ENCODE measurements at regions not wholly inside any gene's neighbourhood (a gene's known extent, or its start where the extent isn't known, plus 50 kb on each side); places are given as distances from the start of the nearest gene placed in this dataset.

DNA sequence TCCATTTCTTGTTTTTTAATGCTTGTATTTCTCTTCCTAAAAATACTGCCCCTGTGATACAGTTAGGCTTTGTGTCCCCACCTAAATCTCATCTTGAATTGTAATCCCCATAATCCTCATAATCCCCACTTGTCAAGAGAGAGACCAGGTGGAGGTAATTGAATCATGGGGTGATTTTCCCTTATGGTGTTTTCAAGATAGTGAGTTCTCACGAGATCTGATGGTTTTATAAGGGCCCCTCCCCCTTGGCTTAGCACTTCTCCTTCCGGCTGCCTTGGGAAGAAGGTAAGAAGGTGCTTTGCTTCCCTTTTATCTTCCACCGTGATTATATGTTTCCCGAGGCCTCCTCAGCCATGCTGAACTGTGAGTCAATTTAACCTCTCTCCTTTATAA lies 227.4 kb downstream of the MAN2A1 start:
- DNase-seq = no peak

DNA sequence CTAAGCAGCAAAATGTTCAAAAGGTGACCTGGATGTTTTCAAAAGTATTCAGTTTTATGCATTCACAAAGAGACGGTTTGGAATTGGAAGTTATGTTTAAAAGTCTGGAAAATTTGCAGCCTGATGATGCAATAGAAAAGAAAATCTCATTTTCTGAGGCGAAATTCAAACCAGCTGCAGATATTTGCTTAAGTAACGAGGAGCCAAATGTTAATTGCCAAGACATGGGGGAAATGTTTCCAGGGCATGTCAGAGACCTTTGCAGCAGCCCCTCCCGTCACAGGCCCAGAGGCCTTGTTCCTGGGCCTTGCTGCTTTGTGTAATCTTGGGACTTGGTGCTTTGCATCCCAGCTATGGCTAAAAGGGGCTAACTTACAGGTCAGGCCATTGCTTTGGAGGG lies 228.2 kb downstream of the MAN2A1 start:
- no peak for DNase-seq

DNA sequence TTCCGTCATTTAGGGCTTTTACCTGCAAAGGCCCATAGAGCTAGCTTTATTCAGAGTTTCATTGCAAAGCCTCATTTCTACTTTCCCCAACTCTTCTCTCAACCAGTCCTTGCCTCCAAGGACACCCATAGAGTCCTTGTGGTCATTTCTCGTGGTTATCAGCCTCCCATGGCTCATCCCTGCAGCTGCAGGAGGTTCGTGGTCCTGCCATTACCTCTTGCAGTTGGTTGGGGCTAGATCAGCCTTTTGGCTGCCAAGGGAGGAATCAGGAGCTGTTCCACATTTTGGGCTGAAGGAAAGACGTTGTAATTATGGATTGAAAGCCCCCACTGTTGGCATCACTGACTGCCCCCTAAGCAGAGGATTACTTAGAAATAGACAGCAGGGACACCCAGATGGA lies 231.0 kb downstream of the MAN2A1 start:
- no peak for DNase-seq

DNA sequence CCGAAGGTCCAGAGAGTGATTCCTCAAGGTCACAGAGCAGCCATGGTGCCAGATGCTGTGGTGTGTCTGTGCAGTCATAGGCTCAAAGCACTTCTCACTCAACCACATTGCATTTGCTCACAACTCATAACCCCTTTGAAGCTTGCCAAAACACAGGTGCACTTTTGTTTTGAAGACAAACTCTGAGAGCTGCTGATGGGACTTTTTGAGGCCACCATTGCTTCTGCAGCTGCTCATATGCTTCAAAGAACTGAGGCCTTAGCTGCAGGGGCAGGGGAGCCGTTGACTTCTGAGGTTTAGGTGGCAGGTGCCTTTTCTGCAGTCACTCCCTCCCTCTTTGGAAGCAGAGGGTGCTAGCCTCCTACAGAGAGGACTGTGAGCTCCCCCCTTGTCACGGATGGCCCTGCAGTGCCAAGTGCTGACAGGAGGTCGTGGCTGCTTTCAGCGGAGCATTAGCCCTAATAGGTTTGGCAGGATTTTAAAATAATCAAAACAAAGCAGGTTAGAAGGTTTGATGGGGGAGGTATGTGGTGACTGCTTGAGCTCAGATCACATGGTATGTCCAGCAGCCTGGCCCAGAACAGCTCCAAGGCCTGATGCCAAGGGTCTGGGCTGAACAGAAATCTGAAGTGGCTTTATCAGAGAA lies 232.1 kb downstream of the MAN2A1 start:
- no peak for DNase-seq

DNA sequence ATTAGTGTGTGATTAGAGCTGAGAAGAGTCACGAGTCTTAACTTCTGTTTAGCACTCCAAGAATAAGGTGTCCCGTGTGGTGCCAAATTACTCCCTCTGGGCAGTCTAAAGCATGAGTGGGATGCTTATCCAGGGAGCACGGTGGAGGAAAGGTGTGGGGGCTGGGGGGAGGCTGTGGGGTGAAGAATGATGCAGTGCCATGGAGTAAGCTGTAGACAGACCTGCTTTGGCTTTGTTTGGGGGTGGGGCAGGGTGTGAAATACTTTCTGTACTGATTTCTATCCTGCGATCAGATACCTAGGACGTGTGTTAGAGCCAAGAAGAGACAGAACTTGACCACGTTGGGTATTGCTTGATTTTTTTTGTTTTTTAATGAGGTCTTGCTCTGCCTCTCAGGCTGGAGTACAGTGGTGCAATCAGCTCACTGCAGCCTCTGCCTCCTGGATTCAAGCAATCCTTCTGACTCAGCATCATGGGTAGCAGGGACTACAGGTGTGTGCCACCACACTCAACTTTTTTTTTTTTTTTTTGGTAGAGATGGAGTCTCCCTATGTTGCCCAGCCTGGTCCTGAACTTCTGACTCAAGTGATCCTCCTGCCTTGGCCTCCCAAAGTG lies 232.8 kb downstream of the MAN2A1 start:
- DNase-seq = no peak

DNA sequence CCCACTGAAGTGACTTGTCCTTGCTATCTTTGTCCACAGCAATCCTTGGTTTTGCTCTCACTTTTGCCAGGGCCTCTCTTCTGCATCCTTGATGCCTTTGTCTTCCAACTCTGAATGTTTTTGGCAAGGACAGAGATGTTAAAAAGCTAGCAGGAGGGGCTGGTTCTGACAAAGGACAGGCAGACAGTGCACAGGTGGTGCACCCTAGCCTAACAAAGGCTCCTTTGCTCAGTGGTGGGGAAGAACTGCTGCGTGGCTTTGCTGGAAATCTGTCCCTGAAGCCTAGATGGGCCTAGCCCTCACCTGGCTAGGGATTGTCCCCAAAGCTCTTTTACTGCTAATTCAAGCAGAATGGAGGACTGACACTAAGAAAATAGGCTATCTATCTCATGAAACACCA lies 233.5 kb downstream of the MAN2A1 start:
- DNase-seq = no peak

DNA sequence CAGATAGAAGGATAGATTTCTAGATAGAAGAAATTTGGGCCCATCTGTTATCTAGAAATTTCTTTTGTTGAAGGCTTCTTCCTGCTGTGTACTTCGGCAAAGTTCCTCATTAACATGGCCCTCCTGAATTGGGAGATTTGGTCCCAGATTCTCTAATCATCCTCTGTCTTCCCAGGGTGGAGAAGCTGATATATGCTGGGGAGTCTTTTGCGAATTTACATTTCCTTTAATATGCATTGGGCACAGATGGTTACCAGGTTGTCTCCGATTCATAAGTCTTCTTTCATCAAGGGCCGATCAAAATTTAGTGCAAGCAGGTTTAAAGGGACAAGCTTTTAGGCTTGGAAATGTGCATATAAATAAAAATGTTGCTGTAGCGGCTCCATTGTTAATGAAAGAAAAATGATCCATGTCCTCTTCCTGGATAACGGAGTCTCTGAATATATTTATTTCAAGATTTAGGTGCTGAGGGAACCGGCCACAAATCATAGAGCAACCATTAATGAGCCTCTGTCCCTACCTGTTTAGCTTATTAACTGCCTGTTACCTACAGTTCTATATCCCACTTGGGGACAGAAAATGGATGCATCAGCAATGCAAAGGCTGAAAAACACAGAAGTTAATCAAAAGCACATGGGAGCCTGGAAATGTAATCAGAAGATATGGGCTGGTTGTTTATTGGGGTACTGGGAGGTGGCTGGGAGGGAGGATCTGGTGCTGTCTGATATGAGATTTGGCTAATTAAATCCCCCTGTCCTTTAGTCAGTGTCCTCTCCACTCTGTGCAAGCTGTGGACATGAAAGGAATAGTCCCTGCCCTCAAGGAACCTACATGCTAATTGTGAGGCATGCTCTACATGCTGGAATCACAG lies 234.7 kb downstream of the MAN2A1 start:
- DNase-seq = no peak

DNA sequence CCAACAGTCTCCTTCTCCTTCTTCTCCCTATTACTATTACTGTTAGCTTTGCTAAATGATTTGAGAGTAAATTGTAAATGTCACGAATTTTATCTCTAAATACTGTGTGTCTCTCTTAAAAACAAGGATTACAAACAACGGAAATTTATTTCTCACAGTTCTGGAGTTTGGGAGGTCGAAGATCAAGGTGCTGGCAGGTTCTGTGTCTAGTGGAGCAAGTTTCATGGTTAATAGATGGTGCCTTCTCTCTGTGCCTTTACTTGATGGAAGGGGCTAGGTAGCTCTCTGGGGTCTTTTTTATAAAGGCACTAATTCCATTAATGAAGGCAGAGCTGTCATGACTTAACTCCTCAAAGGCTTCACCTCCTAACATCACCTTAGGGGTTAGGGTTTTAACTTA lies 237.9 kb downstream of the MAN2A1 start:
- DNase-seq = no peak

DNA sequence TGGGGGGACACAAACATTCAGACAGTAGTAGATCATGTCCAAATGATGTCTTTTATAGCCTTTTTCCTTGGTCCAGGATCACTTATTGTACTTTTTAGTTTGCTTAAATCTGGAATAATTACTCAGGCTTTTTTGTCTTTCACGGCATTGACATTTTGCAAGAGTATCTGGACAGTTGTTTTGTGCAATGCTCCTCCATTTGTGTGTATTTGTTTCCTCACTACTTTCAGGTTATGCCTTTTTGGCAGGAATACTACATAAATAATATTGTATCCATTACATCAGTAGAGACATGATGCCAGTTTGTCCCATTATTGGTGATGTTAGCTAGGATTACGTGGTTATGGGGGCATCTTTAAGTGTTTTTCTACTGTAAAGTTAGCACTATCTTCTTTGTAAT lies 238.3 kb downstream of the MAN2A1 start:
- no peak for DNase-seq

DNA sequence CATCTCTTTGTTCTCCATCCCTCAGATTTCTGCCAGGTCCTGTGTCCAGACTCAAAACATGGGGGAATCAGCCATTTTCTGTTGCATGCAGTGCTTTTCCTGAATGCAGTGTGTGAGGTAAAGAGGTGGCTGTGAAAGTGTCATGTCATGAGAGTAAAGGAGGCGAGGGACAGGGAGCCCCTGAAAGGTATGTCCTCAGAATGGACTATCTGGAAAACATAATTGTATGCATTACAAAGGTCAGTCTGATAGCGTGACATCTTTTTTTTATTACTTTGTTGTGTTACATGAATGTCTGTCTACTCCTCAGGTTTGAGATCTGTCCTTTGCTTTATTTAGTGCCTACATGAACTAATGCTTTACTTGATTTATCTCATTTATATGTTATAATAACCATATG lies 239.1 kb downstream of the MAN2A1 start:
- no peak for DNase-seq

DNA sequence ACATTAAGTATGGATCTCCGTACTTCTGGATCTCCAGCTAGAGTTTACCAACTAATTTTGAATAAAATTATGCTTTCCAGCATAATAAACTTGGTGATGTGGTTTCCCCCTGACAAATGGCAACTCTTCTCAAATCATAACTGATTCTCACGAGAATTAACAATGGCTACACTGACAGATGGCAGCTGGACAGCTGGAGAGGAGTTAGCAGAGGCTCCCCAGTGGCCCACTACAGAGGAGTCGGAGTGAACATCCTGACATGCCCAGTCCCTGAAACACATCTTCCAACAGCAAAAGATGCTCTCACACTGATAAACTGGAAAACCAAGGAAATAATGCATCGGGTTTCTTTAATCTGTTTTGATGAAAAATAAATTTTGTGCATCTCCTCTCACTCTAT lies 239.6 kb downstream of the MAN2A1 start:
- no peak for DNase-seq

DNA sequence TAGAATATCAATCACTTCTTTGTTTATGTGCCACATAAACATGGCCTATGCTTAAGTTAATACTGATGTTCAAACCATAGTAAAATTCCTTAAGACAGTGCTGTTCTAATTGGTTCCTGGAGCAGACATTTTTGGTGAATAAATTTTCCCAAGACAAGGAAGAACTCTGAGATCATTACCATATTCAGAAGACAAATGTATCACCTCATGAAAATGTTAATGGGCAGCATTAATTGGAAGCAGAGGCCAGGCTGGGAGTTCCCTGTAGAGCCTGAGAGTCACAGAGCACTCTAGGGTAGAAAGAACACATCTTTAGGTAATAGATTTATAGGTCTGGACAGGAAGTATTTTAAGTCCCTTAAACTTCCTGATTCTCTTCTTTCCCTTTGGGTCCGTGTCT lies 240.2 kb downstream of the MAN2A1 start:
- DNase-seq = no peak

DNA sequence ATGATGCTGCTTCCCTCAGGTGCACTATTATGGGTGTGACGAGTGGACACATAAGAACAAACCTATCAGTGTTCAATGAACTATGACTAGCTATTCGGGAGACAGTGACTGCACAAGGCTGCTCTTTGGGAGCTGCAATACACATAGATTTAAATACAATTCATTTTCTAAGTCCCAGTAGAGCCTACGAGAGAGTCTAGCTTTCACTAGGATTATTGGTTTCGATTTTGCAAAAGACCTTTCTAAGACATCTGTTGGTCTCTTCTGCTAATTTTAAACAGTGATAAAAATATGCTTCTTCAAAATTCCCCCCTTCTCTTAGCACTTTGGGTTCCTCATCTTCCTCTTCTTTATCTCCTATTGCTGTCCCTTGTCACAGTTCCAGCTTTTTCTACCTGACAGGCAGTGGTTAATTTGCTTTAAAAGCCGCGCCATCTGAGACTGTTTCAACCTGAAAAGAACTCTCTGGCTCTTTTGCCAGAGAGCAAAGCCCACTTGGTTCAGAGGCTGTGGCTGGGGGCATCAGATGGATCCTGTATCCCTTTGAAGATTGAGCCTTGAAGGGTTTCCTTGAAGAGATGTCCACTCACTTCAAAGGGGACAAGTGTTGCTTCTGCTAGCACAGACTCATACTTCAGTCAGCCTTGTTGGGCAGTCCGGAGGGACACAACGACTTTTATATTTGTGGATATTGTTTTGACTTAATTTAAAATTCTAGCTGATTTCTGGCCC lies 241.5 kb downstream of the MAN2A1 start:
- no peak for DNase-seq

DNA sequence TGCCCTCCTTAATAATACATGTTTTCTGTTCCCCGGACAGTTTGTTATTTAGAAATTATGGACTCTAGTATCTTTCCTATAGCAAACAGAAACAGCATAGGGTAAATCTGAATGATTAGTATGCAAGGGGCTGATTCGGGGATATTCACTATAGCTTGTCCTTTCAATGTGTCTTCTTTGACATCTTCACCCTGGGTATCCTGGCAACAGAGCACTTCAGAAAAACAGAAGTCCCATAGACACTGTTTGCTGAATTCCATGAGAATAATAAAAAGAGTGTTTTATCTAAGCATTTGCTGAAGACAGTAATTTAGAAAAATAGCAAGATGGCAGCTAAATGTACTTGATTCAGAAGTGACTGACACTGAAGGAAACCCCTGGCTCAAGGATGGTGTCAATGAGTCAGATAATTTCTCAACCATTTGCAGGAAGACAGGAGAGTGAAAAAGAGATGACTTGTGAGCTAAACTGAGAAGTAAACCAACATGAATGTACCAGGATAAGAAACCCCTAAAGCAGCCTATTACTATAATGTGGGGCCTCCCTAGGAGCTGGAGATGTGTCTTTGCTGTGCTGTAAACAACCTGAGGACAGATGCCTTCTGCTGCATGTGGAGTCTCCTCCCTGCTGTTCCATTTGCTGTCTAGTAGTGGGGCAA lies 246.2 kb downstream of the MAN2A1 start:
- DNase-seq = no peak

DNA sequence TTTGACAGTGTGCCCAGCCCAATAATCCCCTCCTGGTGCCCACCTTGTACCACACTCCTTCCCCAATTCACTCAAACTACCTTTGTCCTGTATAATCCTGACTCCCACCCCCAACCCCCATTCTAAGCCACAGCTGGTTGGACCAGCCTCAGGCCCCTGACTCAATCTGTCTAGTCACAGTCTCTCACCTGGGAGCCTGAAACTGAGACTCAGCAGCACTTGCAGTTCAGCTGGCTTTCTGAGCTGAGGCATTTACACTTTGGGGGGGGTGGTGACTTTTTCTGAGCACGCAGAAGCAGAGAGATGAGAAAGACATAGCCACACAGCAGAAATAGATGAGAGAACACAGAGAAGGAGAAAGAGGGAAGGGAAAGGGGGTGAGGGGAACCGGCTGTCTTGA lies 247.3 kb downstream of the MAN2A1 start:
- no peak for DNase-seq

DNA sequence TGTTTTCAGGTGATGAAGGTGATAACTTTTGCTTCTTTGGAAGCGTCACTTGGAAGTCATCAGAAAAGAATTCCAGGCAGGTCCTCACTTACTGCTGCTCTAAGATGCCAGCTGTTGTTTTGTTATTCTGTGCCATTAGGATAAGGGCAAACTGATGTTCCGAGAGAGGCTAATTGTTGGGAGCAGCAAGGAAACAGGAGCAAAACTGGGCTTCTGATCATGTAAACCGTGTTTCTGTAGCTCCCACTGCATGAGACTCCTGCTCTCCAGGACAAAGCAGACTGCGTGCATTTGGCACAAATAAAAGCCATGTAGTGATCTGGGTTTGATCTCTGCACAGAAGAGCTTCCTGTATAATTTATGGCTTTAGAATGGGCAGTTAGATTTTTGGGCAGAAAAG lies 248.2 kb downstream of the MAN2A1 start:
- DNase-seq = no peak

DNA sequence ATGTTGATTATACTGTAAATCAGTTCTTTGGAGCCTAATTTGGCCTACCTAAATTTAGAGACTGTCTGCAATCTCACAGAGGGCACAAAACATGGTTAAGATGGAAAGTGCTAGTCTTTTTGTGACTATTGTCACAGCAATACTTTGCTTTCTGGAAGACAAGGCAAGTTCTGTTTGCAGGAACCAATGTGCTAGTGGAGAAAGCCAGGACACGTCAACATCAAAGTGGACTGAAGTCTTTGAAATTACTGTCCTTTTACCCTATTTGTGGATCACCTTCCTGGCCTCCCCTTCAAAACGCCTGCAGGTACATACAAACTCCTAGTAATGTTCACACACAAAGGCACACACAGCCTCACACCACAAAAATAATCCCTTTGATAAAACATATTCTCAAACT lies 248.7 kb downstream of the MAN2A1 start:
- DNase-seq = no peak

DNA sequence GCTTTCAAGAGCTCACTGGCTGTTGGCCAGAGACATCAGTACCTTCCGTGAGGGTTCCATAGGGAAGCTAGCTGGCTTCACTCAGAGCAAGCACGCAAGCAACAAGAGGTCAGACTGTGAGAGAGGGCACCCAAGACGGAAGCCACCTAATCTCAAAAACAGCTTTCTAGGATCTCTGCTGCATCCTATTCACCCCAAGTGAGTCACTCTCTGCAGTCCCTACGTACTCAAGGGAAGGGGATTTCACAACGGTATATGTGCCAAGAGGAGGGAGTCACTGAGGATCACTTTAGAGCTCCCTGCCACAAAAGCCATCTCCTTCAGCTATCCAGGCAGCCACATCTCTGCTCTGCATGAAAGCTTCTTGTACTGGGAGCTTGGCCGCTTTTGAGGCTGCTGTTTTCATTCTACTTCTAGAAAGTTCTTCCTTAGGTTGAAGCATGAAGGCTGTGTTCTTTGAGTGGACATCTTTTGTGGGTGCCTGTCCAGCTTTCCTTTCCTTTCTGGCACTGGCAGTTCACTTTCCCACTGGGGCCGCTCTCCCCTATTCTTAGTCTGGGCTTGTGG lies 249.5 kb downstream of the MAN2A1 start:
- DNase-seq = no peak

DNA sequence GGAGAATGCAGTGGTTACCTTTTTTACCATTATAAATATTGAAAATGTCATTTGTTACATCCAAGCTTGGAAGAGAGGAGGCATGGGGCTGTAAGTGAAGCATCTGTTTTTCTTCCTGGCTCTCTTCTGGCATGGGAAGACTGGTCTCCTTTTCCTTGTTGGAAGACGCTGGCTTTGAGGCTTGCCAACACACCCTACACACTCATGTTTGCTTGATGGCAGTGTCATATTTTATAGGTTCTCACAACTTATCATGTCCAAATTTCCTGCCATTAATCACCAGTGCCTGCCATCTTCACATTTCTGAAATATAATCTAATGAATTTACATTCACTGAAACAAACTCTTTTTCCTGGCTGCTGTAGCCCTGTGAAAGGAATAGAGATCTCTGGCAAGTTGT lies 252.9 kb downstream of the MAN2A1 start:
- no peak for DNase-seq

DNA sequence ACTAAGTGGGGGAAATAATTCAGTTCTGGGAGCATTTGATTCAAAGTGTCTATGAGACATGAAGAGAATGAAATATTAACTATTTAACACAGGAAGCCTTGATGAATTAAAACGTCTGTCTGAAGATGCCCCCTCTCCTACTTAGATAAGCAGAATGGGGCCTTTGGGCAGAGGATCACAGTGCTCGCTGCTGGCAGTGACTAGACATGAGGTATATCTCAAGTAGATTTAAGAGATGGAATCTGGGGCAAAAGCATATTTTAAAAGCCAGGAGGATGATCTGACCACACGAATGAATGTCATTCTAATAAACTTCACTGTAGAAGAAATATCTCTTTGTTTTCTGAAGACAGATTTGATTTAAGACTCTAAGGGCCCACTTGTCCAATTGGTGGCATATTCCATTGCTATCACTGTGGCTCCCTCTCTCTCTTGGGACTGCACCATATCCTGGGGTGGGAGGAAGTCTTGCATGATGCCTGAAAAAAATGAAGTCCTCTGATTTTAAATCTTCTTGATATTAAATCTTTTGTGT lies 254.0 kb downstream of the MAN2A1 start:
- DNase-seq = no peak

DNA sequence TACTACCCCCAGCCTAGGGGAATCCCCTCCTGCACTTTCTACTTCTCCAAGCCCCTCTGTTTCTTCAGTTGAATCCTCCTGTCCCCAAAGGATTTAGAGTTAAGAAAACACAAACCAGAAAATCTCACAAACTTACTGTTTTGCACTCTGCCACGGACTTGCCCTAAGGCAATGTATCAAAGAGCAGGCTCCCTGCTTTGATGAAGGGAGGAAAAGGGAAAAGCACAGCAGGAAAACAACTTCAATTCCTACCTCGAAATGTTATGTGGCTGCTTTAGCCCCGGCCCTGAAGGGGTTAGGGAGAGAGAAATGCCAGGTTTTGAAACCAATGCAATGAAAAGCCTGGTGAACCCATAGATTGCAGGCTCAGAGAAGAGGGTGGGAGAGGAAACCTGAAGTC lies 254.7 kb downstream of the MAN2A1 start:
- no peak for DNase-seq
